Sigmoid colon (tissue), 6 donors: ENCODE measurements at regions not wholly inside any gene's neighbourhood (a gene's known extent, or its start where the extent isn't known, plus 50 kb on each side); places are given as distances from the start of the nearest gene placed in this dataset.

Source experiments
- DNase-seq: peaks from one replicate; pipeline ENCODE4 v3.0.0-alpha.2; 2019
- H3K27ac ChIP-seq, 4 donors: fragments of 200-600 bp; sonication (generic); one replicate each; pipeline ENCODE4 v1.5.1; 2016 to 2019; ENCODE audit warnings: mild to moderate bottlenecking in 1 of 4
- H3K27me3 ChIP-seq, 3 donors: fragments of 200-600 bp; sonication (generic); one replicate each; pipeline ENCODE4 v1.5.1; 2019; ENCODE audit warnings: mild to moderate bottlenecking in 1 of 3
- H3K36me3 ChIP-seq, 4 donors: fragments of 200-600 bp; sonication (generic); one replicate each; pipeline ENCODE4 v1.5.1; 2016 to 2019
- H3K4me1 ChIP-seq, 4 donors: fragments of 200-600 bp; sonication (generic); one replicate each; pipeline ENCODE4 v1.5.1; 2017 to 2019
- H3K4me3 ChIP-seq, 4 donors: fragments of 200-600 bp; sonication (generic); one replicate each; pipeline ENCODE4 v1.5.1; 2017 to 2019; ENCODE audit warnings: mild to moderate bottlenecking in 2 of 4, moderate library complexity in 1 of 4
- H3K9me3 ChIP-seq, 4 donors: fragments of 200-600 bp in 3 of 4; sonication (generic) in 3 of 4; one replicate each; pipeline versions ENCODE4 v1.5.1 to v1.6.1; 2013 to 2019
- EP300 ChIP-seq, 4 donors: sonication (generic); formaldehyde crosslinking; IDR thresholded peaks; one replicate each; pipeline ENCODE4 v1.6.1; 2017; ENCODE audit warnings: antibody characterized with exemption in 4 of 4
- POLR2A ChIP-seq, 2 donors: fragments of 450-650 bp; IDR thresholded peaks; one replicate each; pipeline ENCODE4 v1.6.1; 2016; ENCODE audit warnings: antibody characterized with exemption in 2 of 2, mild to moderate bottlenecking in 2 of 2, moderate library complexity in 2 of 2
- POLR2AphosphoS5 ChIP-seq, 4 donors: sonication (generic); formaldehyde crosslinking; IDR thresholded peaks; one replicate each; pipeline ENCODE4 v1.6.1; 2017; ENCODE audit warnings: antibody characterized with exemption in 4 of 4
- WGBS, 2 donors: extraction: QIAGEN DNeasy Blood & Tissue Kit; methylation state at CpG; one replicate each; pipeline ENCODE4 v1.1.7; 2013; 5-methylcytosine and 5-hydroxymethylcytosine counted together
- intact Hi-C: fragments of 100-400 bp; cut with DNase I; formaldehyde crosslinking; loops from one replicate; pipeline ENCODE4 v1.15.1; 2023
- TF ChIP-seq, protein P1 (sequence below), 4 experiments: fragments of 450-650 bp in 3 of 4; fragments of 200-600 bp in 1 of 4; IDR thresholded peaks; one replicate each; pipeline ENCODE4 v1.5.1; 2016 to 2019; ENCODE audit warnings: antibody characterized with exemption in 4 of 4, mild to moderate bottlenecking in 3 of 4, moderate library complexity in 2 of 4
- donor health status: healthy with polysubstance abuse.
- donor health status: healthy.

DNA sequence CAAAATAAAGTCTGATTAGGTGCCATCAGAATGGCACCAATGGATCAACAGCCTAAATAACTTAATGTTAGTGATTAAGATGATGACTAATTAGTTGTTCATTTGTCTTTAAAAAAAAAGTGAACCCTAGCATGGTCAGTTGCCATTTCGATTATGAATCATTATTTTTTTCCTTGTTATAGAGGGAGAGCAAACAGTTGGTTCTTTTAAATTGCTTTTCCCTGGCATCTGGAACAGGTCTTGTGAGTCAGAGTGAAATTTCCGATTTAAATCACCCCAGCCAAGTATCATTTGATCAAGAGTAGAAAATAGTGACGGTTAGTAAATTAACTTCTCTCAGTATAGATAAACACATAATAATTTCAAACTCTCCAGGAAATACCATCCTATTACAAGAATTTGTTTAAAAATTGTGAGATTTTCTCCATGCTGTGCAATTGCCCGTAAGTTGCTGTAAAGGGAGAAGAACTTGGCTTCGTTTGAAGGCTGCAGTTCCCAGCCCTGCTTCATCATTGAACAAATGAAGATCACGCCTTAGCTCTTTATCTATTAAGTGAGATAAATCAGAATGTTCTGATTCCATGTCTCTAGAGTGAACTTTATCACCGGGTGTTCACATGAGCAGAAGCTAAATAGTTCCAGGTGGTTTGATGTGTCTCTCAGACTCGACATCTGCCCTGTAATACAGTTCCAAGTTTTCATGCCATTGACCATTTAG lies 741.3 kb downstream of the DOK5 start:
- no peak overlapping the region for H3K4me3 ChIP-seq
- TF ChIP-seq EP300 (IDR thresholded peaks at IDR 0.05) = no peak
- TF ChIP-seq, protein P1, sequence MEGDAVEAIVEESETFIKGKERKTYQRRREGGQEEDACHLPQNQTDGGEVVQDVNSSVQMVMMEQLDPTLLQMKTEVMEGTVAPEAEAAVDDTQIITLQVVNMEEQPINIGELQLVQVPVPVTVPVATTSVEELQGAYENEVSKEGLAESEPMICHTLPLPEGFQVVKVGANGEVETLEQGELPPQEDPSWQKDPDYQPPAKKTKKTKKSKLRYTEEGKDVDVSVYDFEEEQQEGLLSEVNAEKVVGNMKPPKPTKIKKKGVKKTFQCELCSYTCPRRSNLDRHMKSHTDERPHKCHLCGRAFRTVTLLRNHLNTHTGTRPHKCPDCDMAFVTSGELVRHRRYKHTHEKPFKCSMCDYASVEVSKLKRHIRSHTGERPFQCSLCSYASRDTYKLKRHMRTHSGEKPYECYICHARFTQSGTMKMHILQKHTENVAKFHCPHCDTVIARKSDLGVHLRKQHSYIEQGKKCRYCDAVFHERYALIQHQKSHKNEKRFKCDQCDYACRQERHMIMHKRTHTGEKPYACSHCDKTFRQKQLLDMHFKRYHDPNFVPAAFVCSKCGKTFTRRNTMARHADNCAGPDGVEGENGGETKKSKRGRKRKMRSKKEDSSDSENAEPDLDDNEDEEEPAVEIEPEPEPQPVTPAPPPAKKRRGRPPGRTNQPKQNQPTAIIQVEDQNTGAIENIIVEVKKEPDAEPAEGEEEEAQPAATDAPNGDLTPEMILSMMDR (IDR thresholded peaks at IDR 0.05) = no peak
- no peak for TF ChIP-seq POLR2A (IDR thresholded peaks at IDR 0.05)
- TF ChIP-seq POLR2AphosphoS5 (IDR thresholded peaks at IDR 0.05) = no peak
- peaks cover 0 to 2% (median 0%) of the 10 kb centered on the region in 4 donors for H3K9me3 ChIP-seq
- no peaks in the 10 kb centered on the region for H3K36me3 ChIP-seq
- intact Hi-C loops = no loop called here
- H3K4me1 ChIP-seq = no peaks in the 10 kb centered on the region
- no peak overlapping the region for H3K27ac ChIP-seq
- WGBS, 2 donors = 64 to 76% methylated on average over 8 of the region's 8 CpGs
- no peaks in the 10 kb centered on the region for H3K27me3 ChIP-seq
- DNase-seq = no peak

DNA sequence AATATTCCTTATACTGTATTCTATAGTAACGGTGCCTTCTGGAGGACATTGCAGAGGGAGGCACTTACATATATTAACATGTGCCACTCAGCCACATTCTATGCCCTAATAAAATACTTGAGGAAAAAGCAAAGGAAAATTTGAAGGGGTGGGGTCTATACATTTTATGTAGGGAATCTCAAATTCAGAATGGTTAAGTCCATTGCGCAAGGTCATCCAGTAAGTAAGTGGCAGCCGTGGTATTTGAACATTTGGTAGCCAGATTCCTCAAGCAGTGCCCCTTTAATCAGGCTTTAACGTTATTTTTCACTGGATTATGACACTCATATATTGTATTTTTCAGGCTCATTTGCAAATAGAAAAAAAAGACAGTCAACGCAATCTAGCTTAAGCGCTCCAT lies 738.3 kb downstream of the DOK5 start:
- H3K36me3 ChIP-seq = no peaks in the 10 kb centered on the region
- 81 to 82% methylated on average over 6 of the region's 6 CpGs for WGBS, 2 donors
- no peak for TF ChIP-seq POLR2AphosphoS5 (IDR thresholded peaks at IDR 0.05)
- no peaks in the 10 kb centered on the region for H3K4me1 ChIP-seq
- no peaks in the 10 kb centered on the region for H3K27me3 ChIP-seq
- DNase-seq = no peak
- intact Hi-C loops = no loop called here
- peaks cover 0 to 2% (median 0%) of the 10 kb centered on the region in 4 donors for H3K9me3 ChIP-seq
- no peak overlapping the region for H3K27ac ChIP-seq
- no peak overlapping the region for H3K4me3 ChIP-seq

DNA sequence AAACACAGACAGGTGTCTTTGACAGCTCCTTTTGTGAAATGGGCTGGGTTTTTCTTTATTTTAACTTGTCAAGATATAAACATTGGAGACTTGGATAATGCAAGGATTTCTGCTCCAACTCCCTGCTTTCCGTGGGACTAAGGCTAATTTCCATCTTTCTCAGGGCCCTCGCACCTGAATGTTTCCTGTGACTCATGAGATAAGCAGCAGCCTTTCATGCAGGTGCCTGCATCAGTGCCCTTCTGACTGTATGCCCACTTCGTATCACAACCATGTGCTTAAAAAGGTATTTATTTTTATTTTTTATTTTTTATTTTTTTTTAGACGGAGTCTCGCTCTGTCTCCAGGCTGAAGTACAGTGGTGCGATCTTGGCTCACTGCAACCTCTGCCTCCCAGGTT lies 736.1 kb downstream of the DOK5 start:
- Histone ChIP-seq H3K27me3 (no peaks in the 10 kb centered on the region), H3K4me3 (no peak overlapping the region), H3K9me3 (peaks cover 0 to 2% (median 0%) of the 10 kb centered on the region in 4 donors), H3K27ac (no peak overlapping the region), H3K4me1 (no peaks in the 10 kb centered on the region), H3K36me3 (no peaks in the 10 kb centered on the region)
- DNase-seq = no peak
- intact Hi-C loops = no loop called here
- WGBS, 2 donors = 76% methylated on average over 6 of the region's 6 CpGs
- TF ChIP-seq, protein P1 (IDR thresholded peaks at IDR 0.05) = no peak
- TF ChIP-seq POLR2AphosphoS5 (IDR thresholded peaks at IDR 0.05) (no peak), POLR2A (IDR thresholded peaks at IDR 0.05) (no peak), EP300 (IDR thresholded peaks at IDR 0.05) (no peak)

DNA sequence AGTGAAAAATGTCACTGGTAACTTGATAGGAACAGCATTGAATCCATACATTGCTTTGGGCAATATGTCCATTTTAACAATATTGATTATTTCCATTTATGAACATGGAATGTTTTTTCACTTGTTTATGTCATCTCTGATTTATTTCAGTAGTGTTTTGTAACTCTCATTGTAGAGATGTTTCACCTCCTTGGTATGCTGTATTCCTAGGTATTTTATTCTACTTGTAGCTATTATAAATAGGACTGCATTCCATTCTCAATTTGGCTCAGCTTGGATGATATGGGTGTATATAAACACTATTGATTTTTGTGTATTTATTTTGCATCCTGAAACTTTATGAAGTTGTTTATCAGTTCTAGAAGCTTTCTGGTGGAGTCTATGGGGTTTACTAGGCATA lies 730.3 kb downstream of the DOK5 start:
- H3K27me3 ChIP-seq = no peaks in the 10 kb centered on the region
- H3K9me3 ChIP-seq = no peaks in the 10 kb centered on the region
- peaks cover 0 to 5% (median 2%) of the 10 kb centered on the region in 4 donors for H3K4me1 ChIP-seq
- DNase-seq = no peak
- no peak overlapping the region for H3K4me3 ChIP-seq
- H3K27ac ChIP-seq = no peak overlapping the region
- H3K36me3 ChIP-seq = no peaks in the 10 kb centered on the region
- TF ChIP-seq EP300 (IDR thresholded peaks at IDR 0.05) (no peak), POLR2A (IDR thresholded peaks at IDR 0.05) (no peak), POLR2AphosphoS5 (IDR thresholded peaks at IDR 0.05) (no peak)
- TF ChIP-seq, protein P1 (IDR thresholded peaks at IDR 0.05) = no peak
- intact Hi-C loops = no loop called here

DNA sequence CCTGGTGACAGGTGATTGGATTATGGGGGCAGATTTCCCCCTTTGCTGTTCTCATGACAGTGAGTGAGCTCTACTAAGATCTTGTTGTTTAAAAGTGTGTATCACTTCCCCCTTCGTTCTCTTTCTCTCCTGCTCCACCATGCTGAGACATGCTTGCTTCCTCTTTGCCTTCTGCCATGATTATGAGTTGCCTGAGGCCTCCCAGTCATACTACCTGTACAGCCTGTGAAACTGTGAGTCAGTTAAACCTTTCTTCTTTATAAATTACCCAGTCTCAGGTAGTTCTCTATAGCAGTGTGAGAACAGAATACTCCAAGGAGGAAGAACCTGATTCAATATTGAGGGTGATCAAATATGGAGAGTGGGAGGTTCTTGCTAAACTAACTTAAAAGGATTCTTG lies 724.9 kb downstream of the DOK5 start:
- no peaks in the 10 kb centered on the region for H3K4me1 ChIP-seq
- no peak for TF ChIP-seq POLR2AphosphoS5 (IDR thresholded peaks at IDR 0.05)
- TF ChIP-seq POLR2A (IDR thresholded peaks at IDR 0.05) = no peak
- TF ChIP-seq, protein P1 (IDR thresholded peaks at IDR 0.05) = no peak
- no peak for TF ChIP-seq EP300 (IDR thresholded peaks at IDR 0.05)
- no peaks in the 10 kb centered on the region for H3K9me3 ChIP-seq
- no peaks in the 10 kb centered on the region for H3K36me3 ChIP-seq
- no peaks in the 10 kb centered on the region for H3K27me3 ChIP-seq
- no peak overlapping the region for H3K27ac ChIP-seq
- no peak overlapping the region for H3K4me3 ChIP-seq
- DNase-seq = no peak
- WGBS, 2 donors = 72 to 78% methylated on average over 1 of the region's 1 CpG
- intact Hi-C loops = no loop called here
